IMR-90 (cell line): ENCODE measurements at regions not wholly inside any gene's neighbourhood (a gene's known extent, or its start where the extent isn't known, plus 50 kb on each side); places are given as distances from the start of the nearest gene placed in this dataset.

ENCODE experiments used
- ATAC-seq: fragments of 200-7000 bp; cut with Tn5 transposase; 2 replicates; pipeline ENCODE4 v1.9.1; 2020; ENCODE audit warnings: low read depth, mild to moderate bottlenecking, moderate library complexity
- BruUV-seq: library from RNA; stranded (reverse); fragments of 400-500 nt; replicated peaks from 2 replicates; lab custom pipeline; 2021; lab: Mats Ljungman, UMichigan
- CTCF ChIA-PET: fragments of 300-600 bp; formaldehyde crosslinking; extraction: SDS; loops from one replicate; lab custom pipeline; 2021; ENCODE audit warnings: antibody characterized with exemption; lab: Yijun Ruan, JAX
- POLR2A ChIA-PET: fragments of 300-600 bp; sonication (Branson Sonifier 250); formaldehyde crosslinking; loops from one replicate; lab custom pipeline; 2022; ENCODE audit warnings: antibody characterized with exemption; ENCODE audit not compliant: unreplicated experiment; lab: Charles Lee
- DNase-seq: peaks from one replicate; pipeline ENCODE4 v3.0.0; 2013
- H2AFZ ChIP-seq: replicated peaks from 2 replicates; pipeline ENCODE3; 2013; ENCODE audit warnings: low read length, mild to moderate bottlenecking; ENCODE audit not compliant: poor library complexity
- H2AK5ac ChIP-seq: 2 replicates; pipeline ENCODE4 v1.6.1; 2013; ENCODE audit warnings: low read depth, low read length, inconsistent platforms
- H2AK9ac ChIP-seq: replicated peaks from 2 replicates; pipeline ENCODE3; 2013; ENCODE audit warnings: mild to moderate bottlenecking, low read depth, low read length, moderate library complexity; ENCODE audit not compliant: poor library complexity
- H2BK120ac ChIP-seq: 2 replicates; pipeline ENCODE4 v1.6.1; 2013; ENCODE audit warnings: low read depth, low read length, inconsistent platforms
- H2BK15ac ChIP-seq: 3 replicates; pipeline ENCODE4 v1.6.1; 2013; ENCODE audit warnings: low read depth, low read length, inconsistent platforms
- H2BK20ac ChIP-seq: 2 replicates; pipeline ENCODE4 v1.6.1; 2013; ENCODE audit warnings: low read depth, mild to moderate bottlenecking, inconsistent platforms, low read length, moderate library complexity
- H2BK5ac ChIP-seq: 2 replicates; pipeline ENCODE4 v1.6.1; 2013; ENCODE audit warnings: mild to moderate bottlenecking, low read depth, low read length, inconsistent platforms; ENCODE audit not compliant: poor library complexity, severe bottlenecking
- H3K14ac ChIP-seq: replicated peaks from 2 replicates; pipeline ENCODE4 v1.6.1; 2013; ENCODE audit warnings: low read depth, low read length, inconsistent platforms
- H3K18ac ChIP-seq: 2 replicates; pipeline ENCODE4 v1.6.1; 2013; ENCODE audit warnings: low read depth, low read length, control low read depth
- H3K23ac ChIP-seq: 2 replicates; pipeline ENCODE4 v1.6.1; 2013; ENCODE audit warnings: low read depth, low read length, inconsistent platforms
- H3K27ac ChIP-seq: 2 replicates; pipeline ENCODE4 v1.5.1; 2013; ENCODE audit warnings: mild to moderate bottlenecking, control low read depth, low read length; ENCODE audit not compliant: insufficient read depth
- H3K27me3 ChIP-seq: 2 replicates; pipeline ENCODE4 v1.6.1; 2013; ENCODE audit warnings: low read length; ENCODE audit not compliant: control insufficient read depth, insufficient read depth
- H3K36me3 ChIP-seq: 2 replicates; pipeline ENCODE4 v1.6.1; 2013; ENCODE audit warnings: low read length, mixed read lengths; ENCODE audit not compliant: control insufficient read depth, insufficient read depth
- H3K4ac ChIP-seq: 2 replicates; pipeline ENCODE4 v1.6.1; 2013; ENCODE audit warnings: low read depth, low read length, inconsistent platforms
- H3K4me1 ChIP-seq: 2 replicates; pipeline ENCODE4 v1.6.1; 2013; ENCODE audit warnings: low read length, mixed read lengths; ENCODE audit not compliant: control insufficient read depth, insufficient read depth
- H3K4me2 ChIP-seq: 2 replicates; pipeline ENCODE4 v1.6.1; 2013; ENCODE audit warnings: low read depth, mild to moderate bottlenecking, control low read depth, low read length, moderate library complexity
- H3K4me3 ChIP-seq: 2 replicates; pipeline ENCODE4 v1.5.1; 2013; ENCODE audit warnings: low read depth, mild to moderate bottlenecking, control low read depth, low read length, moderate library complexity; ENCODE audit not compliant: insufficient read depth
- H3K56ac ChIP-seq: 2 replicates; pipeline ENCODE4 v1.6.1; 2013; ENCODE audit warnings: low read length, inconsistent platforms; ENCODE audit not compliant: insufficient read depth; ENCODE audit errors: extremely low read depth
- H3K79me1 ChIP-seq, 2 experiments: 2 replicates each; pipeline ENCODE4 v1.6.1; 2013; ENCODE audit warnings: low read length in 2 of 2, inconsistent platforms in 1 of 2, low read depth in 1 of 2
- H3K9ac ChIP-seq: 2 replicates; pipeline ENCODE4 v1.6.1; 2013; ENCODE audit warnings: low read depth, low read length, control low read depth
- H3K9me1 ChIP-seq: 2 replicates; pipeline ENCODE4 v1.6.1; 2013; ENCODE audit warnings: low read length, inconsistent platforms; ENCODE audit not compliant: insufficient read depth
- H3K9me3 ChIP-seq: 2 replicates; pipeline ENCODE4 v1.6.1; 2013; ENCODE audit warnings: low read length; ENCODE audit not compliant: control insufficient read depth, insufficient read depth
- H4K20me1 ChIP-seq: 2 replicates; pipeline ENCODE4 v1.6.1; 2013; ENCODE audit warnings: low read length, inconsistent platforms; ENCODE audit not compliant: insufficient read depth
- H4K5ac ChIP-seq: 2 replicates; pipeline ENCODE4 v1.6.1; 2013; ENCODE audit warnings: mild to moderate bottlenecking, low read depth, low read length, control low read depth
- H4K8ac ChIP-seq, 2 experiments: 2 replicates each; pipeline ENCODE4 v1.6.1; 2013; ENCODE audit warnings: low read depth in 2 of 2, low read length in 2 of 2, control low read depth in 1 of 2, inconsistent platforms in 1 of 2
- H4K91ac ChIP-seq: 2 replicates; pipeline ENCODE4 v1.6.1; 2013; ENCODE audit warnings: low read depth, low read length, inconsistent platforms; ENCODE audit not compliant: insufficient read depth
- BHLHE40 ChIP-seq: fragments of 150-350 bp; IDR thresholded peaks from 2 replicates; pipeline ENCODE4 v1.6.1; 2016; ENCODE audit warnings: mild to moderate bottlenecking, low read depth, low read length
- CEBPB ChIP-seq: IDR thresholded peaks from 2 replicates; pipeline ENCODE4 v1.6.1; 2012; ENCODE audit warnings: low read depth, low read length, improper control_type of control experiment
- CHD1 ChIP-seq: IDR thresholded peaks from 2 replicates; pipeline ENCODE4 v1.6.1; 2012; ENCODE audit warnings: low read depth, low read length, improper control_type of control experiment
- FOS ChIP-seq: fragments of 150-350 bp; IDR thresholded peaks from 2 replicates; pipeline ENCODE4 v1.6.1; 2016; ENCODE audit warnings: low read depth, low read length
- MAFK ChIP-seq: IDR thresholded peaks from 2 replicates; pipeline ENCODE4 v1.6.1; 2012; ENCODE audit warnings: low read depth, low read length, improper control_type of control experiment
- MAZ ChIP-seq: IDR thresholded peaks from 2 replicates; pipeline ENCODE4 v1.6.1; 2012; ENCODE audit warnings: low read depth, mild to moderate bottlenecking, low read length, improper control_type of control experiment, moderate library complexity, borderline replicate concordance
- MXI1 ChIP-seq: IDR thresholded peaks from 2 replicates; pipeline ENCODE4 v1.6.1; 2012; ENCODE audit warnings: low read depth, mild to moderate bottlenecking, low read length, moderate library complexity, borderline replicate concordance
- NFE2L2 ChIP-seq: fragments of 150-350 bp; IDR thresholded peaks from 2 replicates; pipeline ENCODE4 v1.6.1; 2016; ENCODE audit warnings: low read depth, mild to moderate bottlenecking, low read length
- POLR2A ChIP-seq: IDR thresholded peaks from 2 replicates; pipeline ENCODE4 v1.6.1; 2012; ENCODE audit warnings: mild to moderate bottlenecking, low read depth, low read length
- RAD21 ChIP-seq: IDR thresholded peaks from 2 replicates; pipeline ENCODE4 v1.6.1; 2012; ENCODE audit warnings: low read length, improper control_type of control experiment
- RCOR1 ChIP-seq: IDR thresholded peaks from 2 replicates; pipeline ENCODE4 v1.6.1; 2012; ENCODE audit warnings: mild to moderate bottlenecking, low read length, improper control_type of control experiment; ENCODE audit not compliant: insufficient replicate concordance
- RFX5 ChIP-seq: IDR thresholded peaks from 2 replicates; pipeline ENCODE4 v1.8.0; 2012; ENCODE audit warnings: low read depth, mild to moderate bottlenecking, low read length, moderate library complexity
- SMC3 ChIP-seq: fragments of 150-350 bp; IDR thresholded peaks from 2 replicates; pipeline ENCODE4 v1.6.1; 2016; ENCODE audit warnings: low read depth, mild to moderate bottlenecking, antibody characterized with exemption, low read length, moderate library complexity
- USF2 ChIP-seq: fragments of 150-350 bp; IDR thresholded peaks from 2 replicates; pipeline ENCODE4 v1.6.1; 2017; ENCODE audit warnings: mild to moderate bottlenecking, antibody characterized with exemption, low read length, low read depth
- WGBS, 2 experiments: methylation state at CpG; one replicate each; pipeline versions ENCODE4 v1.1.5 to v1.1.7; 2013; ENCODE audit warnings: missing lambda C conversion rate in 2 of 2; ENCODE audit not compliant: insufficient read length in 1 of 2; ENCODE audit errors: extremely low coverage in 2 of 2; 5-methylcytosine and 5-hydroxymethylcytosine counted together
- dilution Hi-C: fragments of 300-500 bp; cut with HindIII; formaldehyde crosslinking; loops from one replicate; pipeline ENCODE4 v1.14.3; 2018; ENCODE audit warnings: low sequenced_read_pairs; ENCODE audit not compliant: unreplicated experiment
- in situ Hi-C: fragments of 300-500 bp; cut with MboI; formaldehyde crosslinking; loops from 3 replicates; pipeline ENCODE4 v1.14.3; 2019; ENCODE audit warnings: low sequenced_read_pairs, inconsistent platforms, mixed read lengths
- intact Hi-C: fragments of 100-400 bp; cut with micrococcal nuclease; formaldehyde crosslinking; loops from 2 replicates; pipeline ENCODE4 v1.10.0; 2022
- TF ChIP-seq, protein P1 (sequence below): fragments of 150-350 bp; IDR thresholded peaks from 2 replicates; pipeline ENCODE4 v1.6.1; 2016; ENCODE audit warnings: low read depth, mild to moderate bottlenecking, low read length, moderate library complexity, borderline replicate concordance
- TF ChIP-seq, protein P2 (sequence below): conservative IDR thresholded peaks from 2 replicates; pipeline ENCODE4 v1.5.1; 2012; ENCODE audit warnings: mild to moderate bottlenecking, low read depth, low read length, improper control_type of control experiment

DNA sequence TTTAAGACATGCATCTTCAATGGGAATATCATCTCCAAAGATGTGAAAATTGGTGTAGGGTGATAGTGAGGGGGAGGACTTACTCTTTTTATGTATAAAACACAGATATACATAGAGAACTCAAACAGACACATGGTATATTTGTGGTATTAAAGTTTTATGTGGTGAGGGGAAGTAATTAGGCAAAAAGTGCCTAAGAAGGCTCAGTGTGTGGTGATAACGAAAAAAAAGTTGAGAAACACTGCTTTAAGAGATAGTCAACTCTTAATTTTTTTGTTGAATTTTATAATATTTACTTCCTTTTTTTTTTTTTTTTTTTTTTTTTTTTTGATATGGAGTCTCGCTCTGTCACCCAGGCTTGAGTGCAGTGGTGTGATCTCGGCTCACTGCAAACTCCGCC lies 174.2 kb upstream of the FRMD4B start:
- Histone ChIP-seq H3K79me1 (no peaks in the 10 kb centered on the region), H3K4me2 (no peak overlapping the region), H4K5ac (no peak overlapping the region), H2AK5ac (no peak overlapping the region), H3K9me3 (no peaks in the 10 kb centered on the region), H3K23ac (no peak overlapping the region), H4K8ac (no peak overlapping the region), H3K9me1 (no peaks in the 10 kb centered on the region), H3K4ac (no peak overlapping the region), H3K36me3 (no peaks in the 10 kb centered on the region), H3K14ac (no peak overlapping the region), H3K4me1 (no peaks in the 10 kb centered on the region), H4K20me1 (no peaks in the 10 kb centered on the region), H2BK120ac (no peak overlapping the region), H2AK9ac (no peak overlapping the region), H2BK15ac (no peak overlapping the region), H2BK20ac (no peak overlapping the region), H3K9ac (no peak overlapping the region), H2BK5ac (no peak overlapping the region), H4K91ac (no peak overlapping the region), H3K18ac (no peak overlapping the region), H3K27me3 (no peaks in the 10 kb centered on the region), H3K4me3 (no peak overlapping the region), H2AFZ (no peak overlapping the region), H3K27ac (no peak overlapping the region), H3K56ac (no peak overlapping the region)
- TF ChIP-seq SMC3 (no peak), CHD1 (no peak), RFX5 (no peak), FOS (no peak), RAD21 (no peak), BHLHE40 (no peak), USF2 (no peak), RCOR1 (no peak), MAZ (no peak), MAFK (no peak), CEBPB (no peak), NFE2L2 (no peak), MXI1 (no peak), POLR2A (no peak)
- TF ChIP-seq, protein P1, sequence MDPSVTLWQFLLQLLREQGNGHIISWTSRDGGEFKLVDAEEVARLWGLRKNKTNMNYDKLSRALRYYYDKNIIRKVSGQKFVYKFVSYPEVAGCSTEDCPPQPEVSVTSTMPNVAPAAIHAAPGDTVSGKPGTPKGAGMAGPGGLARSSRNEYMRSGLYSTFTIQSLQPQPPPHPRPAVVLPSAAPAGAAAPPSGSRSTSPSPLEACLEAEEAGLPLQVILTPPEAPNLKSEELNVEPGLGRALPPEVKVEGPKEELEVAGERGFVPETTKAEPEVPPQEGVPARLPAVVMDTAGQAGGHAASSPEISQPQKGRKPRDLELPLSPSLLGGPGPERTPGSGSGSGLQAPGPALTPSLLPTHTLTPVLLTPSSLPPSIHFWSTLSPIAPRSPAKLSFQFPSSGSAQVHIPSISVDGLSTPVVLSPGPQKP: no peak
- TF ChIP-seq, protein P2, sequence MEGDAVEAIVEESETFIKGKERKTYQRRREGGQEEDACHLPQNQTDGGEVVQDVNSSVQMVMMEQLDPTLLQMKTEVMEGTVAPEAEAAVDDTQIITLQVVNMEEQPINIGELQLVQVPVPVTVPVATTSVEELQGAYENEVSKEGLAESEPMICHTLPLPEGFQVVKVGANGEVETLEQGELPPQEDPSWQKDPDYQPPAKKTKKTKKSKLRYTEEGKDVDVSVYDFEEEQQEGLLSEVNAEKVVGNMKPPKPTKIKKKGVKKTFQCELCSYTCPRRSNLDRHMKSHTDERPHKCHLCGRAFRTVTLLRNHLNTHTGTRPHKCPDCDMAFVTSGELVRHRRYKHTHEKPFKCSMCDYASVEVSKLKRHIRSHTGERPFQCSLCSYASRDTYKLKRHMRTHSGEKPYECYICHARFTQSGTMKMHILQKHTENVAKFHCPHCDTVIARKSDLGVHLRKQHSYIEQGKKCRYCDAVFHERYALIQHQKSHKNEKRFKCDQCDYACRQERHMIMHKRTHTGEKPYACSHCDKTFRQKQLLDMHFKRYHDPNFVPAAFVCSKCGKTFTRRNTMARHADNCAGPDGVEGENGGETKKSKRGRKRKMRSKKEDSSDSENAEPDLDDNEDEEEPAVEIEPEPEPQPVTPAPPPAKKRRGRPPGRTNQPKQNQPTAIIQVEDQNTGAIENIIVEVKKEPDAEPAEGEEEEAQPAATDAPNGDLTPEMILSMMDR: no peak
- intact Hi-C loops: no loop called here
- ATAC-seq (no peak), DNase-seq (no peak)
- ChIA-PET POLR2A (interaction anchor here (0.6 kb wide), 1 partner anchor 474 kb away, joined by 3 read pairs; no protein-coding TSS in a partner anchor), CTCF (no interaction called here)
- no TSS peak for BruUV-seq
- WGBS, 2 experiments: no CpG with 5 or more reads among the region's 4 CpGs
- in situ Hi-C loops: no loop called here
- dilution Hi-C loops: no loop called here
